Fibroblast of lung (primary cell): ENCODE measurements at regions not wholly inside any gene's neighbourhood (a gene's known extent, or its start where the extent isn't known, plus 50 kb on each side); places are given as distances from the start of the nearest gene placed in this dataset.

ENCODE experiments used
- CTCF ChIP-seq, 2 donors: IDR thresholded peaks in 1 of 2; conservative IDR thresholded peaks in 1 of 2; 1 replicate in 1 of 2; 2 replicates in 1 of 2; pipeline ENCODE4 v1.5.1; 2011 to 2012; ENCODE audit warnings: low read length in 2 of 2, control low read depth in 1 of 2, inconsistent platforms in 1 of 2, low read depth in 1 of 2, mild to moderate bottlenecking in 1 of 2
- EZH2 ChIP-seq: IDR thresholded peaks from 2 replicates; pipeline ENCODE4 v1.5.1; 2012; ENCODE audit warnings: low read length, control low read depth, mild to moderate bottlenecking; ENCODE audit errors: missing control alignments

GRCh38 chr13:48827709-48828108 lies 148.0 kb upstream of the FNDC3A start:
- TF ChIP-seq CTCF (conservative IDR thresholded peaks at IDR 0.05 in 1 of 2, IDR thresholded peaks at IDR 0.05 in 1 of 2; ENCODE audit: low read depth in 1 of 2, low read length in 2 of 2) (no peak), EZH2 (no peak)
